ENCODE measurements at regions not wholly inside any gene's neighbourhood (a gene's known extent, or its start where the extent isn't known, plus 50 kb on each side); places are given as distances from the start of the nearest gene placed in this dataset.

- TF ChIP-seq CTCF (IDR thresholded peaks at IDR 0.05) (no peak), POLR2A (IDR thresholded peaks at IDR 0.05) (no peak)
These were observed 818.8 kb upstream of the TYRP1 start for GRCh38 chr9:11874414-11874813.
